ENCODE measurements at regions not wholly inside any gene's neighbourhood (a gene's known extent, or its start where the extent isn't known, plus 50 kb on each side); places are given as distances from the start of the nearest gene placed in this dataset.

DNA sequence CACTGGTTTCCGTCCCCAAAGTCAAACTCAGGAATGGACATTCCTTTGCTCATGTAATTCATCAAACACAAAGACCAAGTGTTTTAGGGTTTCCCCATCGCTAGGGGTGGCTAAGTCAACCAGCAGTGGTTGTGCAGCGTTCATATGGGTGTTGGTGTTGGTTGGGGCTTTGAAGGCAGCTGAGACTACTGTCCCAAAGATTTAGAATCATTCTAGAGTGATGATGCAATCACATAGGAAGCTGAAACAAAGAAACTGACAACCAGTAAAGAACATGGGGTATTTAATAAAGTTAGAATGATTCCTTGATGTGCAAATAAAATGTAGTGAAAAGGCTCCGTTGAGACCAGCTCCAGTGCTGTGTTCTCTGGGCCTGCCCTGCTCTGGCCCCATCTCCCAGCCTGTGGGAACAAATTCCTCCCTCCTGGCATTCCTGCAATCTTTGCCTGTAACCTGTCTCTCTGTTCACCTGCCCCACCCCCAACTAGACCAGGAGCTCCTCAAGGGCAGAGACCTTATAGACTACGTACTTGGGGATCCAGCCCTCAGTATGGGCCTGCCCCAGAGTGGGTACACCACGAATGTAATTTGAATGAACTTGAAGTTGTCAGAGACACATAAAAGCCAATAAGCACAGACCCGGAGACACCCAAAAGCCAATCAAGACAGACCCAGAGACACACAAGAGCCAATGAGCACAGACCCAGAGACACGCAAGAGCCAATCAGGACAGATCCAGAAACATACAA, 191.7 kb upstream of the TWIST2 start:
- no peaks in the 10 kb centered on the region for H3K79me2 ChIP-seq (ENCODE audit: low read length)
- H3K4me2 ChIP-seq (ENCODE audit: low read length), result no peak overlapping the region
- H3K4me3 ChIP-seq (ENCODE audit: low read length), result no peak overlapping the region
- TF ChIP-seq, protein P1, sequence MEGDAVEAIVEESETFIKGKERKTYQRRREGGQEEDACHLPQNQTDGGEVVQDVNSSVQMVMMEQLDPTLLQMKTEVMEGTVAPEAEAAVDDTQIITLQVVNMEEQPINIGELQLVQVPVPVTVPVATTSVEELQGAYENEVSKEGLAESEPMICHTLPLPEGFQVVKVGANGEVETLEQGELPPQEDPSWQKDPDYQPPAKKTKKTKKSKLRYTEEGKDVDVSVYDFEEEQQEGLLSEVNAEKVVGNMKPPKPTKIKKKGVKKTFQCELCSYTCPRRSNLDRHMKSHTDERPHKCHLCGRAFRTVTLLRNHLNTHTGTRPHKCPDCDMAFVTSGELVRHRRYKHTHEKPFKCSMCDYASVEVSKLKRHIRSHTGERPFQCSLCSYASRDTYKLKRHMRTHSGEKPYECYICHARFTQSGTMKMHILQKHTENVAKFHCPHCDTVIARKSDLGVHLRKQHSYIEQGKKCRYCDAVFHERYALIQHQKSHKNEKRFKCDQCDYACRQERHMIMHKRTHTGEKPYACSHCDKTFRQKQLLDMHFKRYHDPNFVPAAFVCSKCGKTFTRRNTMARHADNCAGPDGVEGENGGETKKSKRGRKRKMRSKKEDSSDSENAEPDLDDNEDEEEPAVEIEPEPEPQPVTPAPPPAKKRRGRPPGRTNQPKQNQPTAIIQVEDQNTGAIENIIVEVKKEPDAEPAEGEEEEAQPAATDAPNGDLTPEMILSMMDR (IDR thresholded peaks at IDR 0.05; ENCODE audit: low read depth, low read length), result no peak
- no peak overlapping the region for H2AFZ ChIP-seq (ENCODE audit: low read depth, low read length)
- H3K36me3 ChIP-seq (replicated peaks; ENCODE audit: low read depth, low read length), result no peaks in the 10 kb centered on the region
- no peaks in the 10 kb centered on the region for H3K9me3 ChIP-seq (ENCODE audit: insufficient read depth, low read length)
- no peak overlapping the region for H3K27ac ChIP-seq (ENCODE audit: low read length)
- H3K27me3 ChIP-seq (ENCODE audit: low read depth, low read length), result no peaks in the 10 kb centered on the region
- H3K9ac ChIP-seq (ENCODE audit: low read length), result no peak overlapping the region
- H4K20me1 ChIP-seq (ENCODE audit: insufficient read depth, low read length), result no peaks in the 10 kb centered on the region
- H3K4me1 ChIP-seq (ENCODE audit: low read length), result no peaks in the 10 kb centered on the region

DNA sequence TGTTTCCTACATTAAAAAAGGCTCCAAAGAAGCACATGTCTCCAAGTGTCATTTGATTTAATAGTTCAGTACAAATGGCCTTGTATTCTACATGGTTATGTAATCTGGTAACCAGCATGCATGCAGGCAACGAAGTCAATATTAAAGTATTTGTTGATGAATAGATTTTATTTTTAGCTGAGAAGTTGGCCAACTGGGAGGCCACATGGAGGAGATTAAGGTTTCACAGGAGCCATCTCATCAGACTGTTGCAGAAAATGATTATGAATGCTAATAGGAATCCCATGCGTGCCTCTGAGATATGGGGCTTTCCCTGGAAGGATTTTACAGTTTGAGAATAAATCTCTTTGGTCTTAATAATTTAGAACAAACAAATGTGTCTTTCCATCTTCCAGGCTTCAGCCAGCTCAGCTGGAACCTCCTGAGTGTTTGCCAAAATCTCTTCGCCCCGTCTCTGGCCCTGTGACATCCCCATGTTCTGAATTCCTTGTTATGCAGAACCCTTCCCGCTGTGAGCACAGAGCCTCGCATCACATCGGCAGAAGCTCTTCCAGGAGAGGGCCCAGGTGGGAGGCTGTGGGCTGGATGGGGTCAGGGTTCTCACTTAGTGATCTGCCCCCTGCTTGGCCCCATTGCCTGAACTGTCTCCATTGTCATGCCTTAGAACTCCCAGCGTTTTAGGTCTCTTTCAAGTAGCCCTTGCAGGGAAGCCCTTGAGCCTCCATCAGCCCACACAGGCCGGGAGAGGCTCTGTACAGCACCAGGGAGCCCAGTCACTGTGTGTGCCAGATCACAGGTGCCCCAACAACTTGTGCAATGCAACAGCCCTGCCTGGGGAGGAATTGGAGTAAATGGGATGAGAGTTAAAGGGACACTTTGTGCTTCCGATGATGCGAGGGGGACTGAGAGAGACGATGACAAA, 190.5 kb upstream of the TWIST2 start:
- H3K4me3 ChIP-seq (ENCODE audit: low read length), result no peak overlapping the region

DNA sequence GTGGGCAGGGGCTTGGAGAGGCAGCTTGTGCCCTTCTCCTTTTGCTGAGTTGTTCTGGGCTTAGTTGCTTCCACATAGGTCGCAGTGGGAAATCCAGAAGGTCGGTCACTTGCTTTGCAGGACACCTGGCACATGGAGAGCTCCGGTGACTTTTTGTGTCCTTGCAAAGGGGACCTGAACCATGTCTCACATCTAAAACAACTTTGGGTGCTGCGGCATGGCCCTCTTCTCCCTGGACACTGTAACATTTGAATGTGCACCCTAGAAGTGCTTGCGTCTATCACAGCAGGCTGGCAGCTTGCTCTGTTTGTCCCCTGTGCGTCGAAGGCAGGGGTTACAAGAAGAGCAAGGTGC, 189.9 kb upstream of the TWIST2 start:
- no peak overlapping the region for H3K4me3 ChIP-seq (ENCODE audit: low read length)
- no peaks in the 10 kb centered on the region for H3K4me1 ChIP-seq (ENCODE audit: low read length)
- H4K20me1 ChIP-seq (ENCODE audit: insufficient read depth, low read length), result no peaks in the 10 kb centered on the region
- TF ChIP-seq, protein P1 (IDR thresholded peaks at IDR 0.05; ENCODE audit: low read depth, low read length), result no peak
- TF ChIP-seq EZH2phosphoT487 (IDR thresholded peaks at IDR 0.05; ENCODE audit: low read depth), result no peak
- H2AFZ ChIP-seq (ENCODE audit: low read depth, low read length), result no peak overlapping the region
- H3K79me2 ChIP-seq (ENCODE audit: low read length), result no peaks in the 10 kb centered on the region
- no peak overlapping the region for H3K9ac ChIP-seq (ENCODE audit: low read length)
- no peak overlapping the region for H3K4me2 ChIP-seq (ENCODE audit: low read length)
- no peak overlapping the region for H3K27ac ChIP-seq (ENCODE audit: low read length)
- H3K9me3 ChIP-seq (ENCODE audit: insufficient read depth, low read length), result no peaks in the 10 kb centered on the region
- no peaks in the 10 kb centered on the region for H3K27me3 ChIP-seq (ENCODE audit: low read depth, low read length)
- H3K36me3 ChIP-seq (replicated peaks; ENCODE audit: low read depth, low read length), result no peaks in the 10 kb centered on the region

More for the DNA sequence above, 190.5 kb upstream of the TWIST2 start:
- no peaks in the 10 kb centered on the region for H3K79me2 ChIP-seq (ENCODE audit: low read length)
- no peak overlapping the region for H3K9ac ChIP-seq (ENCODE audit: low read length)
- H4K20me1 ChIP-seq (ENCODE audit: insufficient read depth, low read length), result no peaks in the 10 kb centered on the region
- TF ChIP-seq, protein P1 (IDR thresholded peaks at IDR 0.05; ENCODE audit: low read depth, low read length), result no peak
- no peak for TF ChIP-seq EZH2phosphoT487 (IDR thresholded peaks at IDR 0.05; ENCODE audit: low read depth)
- no peaks in the 10 kb centered on the region for H3K4me1 ChIP-seq (ENCODE audit: low read length)
- no peak overlapping the region for H2AFZ ChIP-seq (ENCODE audit: low read depth, low read length)
- no peaks in the 10 kb centered on the region for H3K9me3 ChIP-seq (ENCODE audit: insufficient read depth, low read length)
- H3K27me3 ChIP-seq (ENCODE audit: low read depth, low read length), result no peaks in the 10 kb centered on the region
- H3K27ac ChIP-seq (ENCODE audit: low read length), result no peak overlapping the region
- no peak overlapping the region for H3K4me2 ChIP-seq (ENCODE audit: low read length)
- H3K36me3 ChIP-seq (replicated peaks; ENCODE audit: low read depth, low read length), result no peaks in the 10 kb centered on the region

DNA sequence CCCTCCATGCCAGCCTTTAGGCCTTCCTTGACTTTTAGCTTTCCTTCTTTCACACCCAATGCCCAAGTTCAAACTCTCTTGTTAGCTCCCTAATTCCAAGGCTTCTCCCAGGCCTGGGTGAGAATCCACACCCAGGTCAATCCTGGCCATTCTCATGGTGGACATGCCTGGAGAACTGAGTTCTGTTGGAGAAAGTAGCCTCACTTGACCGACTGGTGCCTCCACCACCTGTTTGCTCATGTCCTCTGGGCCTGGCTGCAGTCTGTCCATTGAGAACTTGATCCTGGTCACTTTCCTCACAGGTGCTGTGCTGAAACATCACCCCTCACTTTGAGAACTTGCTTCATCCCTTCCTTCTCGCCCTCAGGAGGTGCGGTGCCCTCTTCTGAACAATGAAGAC, 189.1 kb upstream of the TWIST2 start:
- no peaks in the 10 kb centered on the region for H3K36me3 ChIP-seq (replicated peaks; ENCODE audit: low read depth, low read length)
- no peaks in the 10 kb centered on the region for H3K79me2 ChIP-seq (ENCODE audit: low read length)
- H3K4me3 ChIP-seq (ENCODE audit: low read length), result no peak overlapping the region
- no peaks in the 10 kb centered on the region for H4K20me1 ChIP-seq (ENCODE audit: insufficient read depth, low read length)
- H3K9ac ChIP-seq (ENCODE audit: low read length), result no peak overlapping the region
- no peak overlapping the region for H3K27ac ChIP-seq (ENCODE audit: low read length)
- H2AFZ ChIP-seq (ENCODE audit: low read depth, low read length), result no peak overlapping the region
- H3K4me2 ChIP-seq (ENCODE audit: low read length), result no peak overlapping the region
- no peaks in the 10 kb centered on the region for H3K27me3 ChIP-seq (ENCODE audit: low read depth, low read length)
- no peaks in the 10 kb centered on the region for H3K4me1 ChIP-seq (ENCODE audit: low read length)
- no peaks in the 10 kb centered on the region for H3K9me3 ChIP-seq (ENCODE audit: insufficient read depth, low read length)
- TF ChIP-seq, protein P1 (IDR thresholded peaks at IDR 0.05; ENCODE audit: low read depth, low read length), result no peak
- no peak for TF ChIP-seq EZH2phosphoT487 (IDR thresholded peaks at IDR 0.05; ENCODE audit: low read depth)
